GM12875 (cell line): ENCODE measurements at regions not wholly inside any gene's neighbourhood (a gene's known extent, or its start where the extent isn't known, plus 50 kb on each side); places are given as distances from the start of the nearest gene placed in this dataset.

Experiments used
- H3K4me3 ChIP-seq: one replicate; pipeline ENCODE4 v1.5.1; 2011; ENCODE audit warnings: low read depth, low read length, control low read depth
- CTCF ChIP-seq: IDR thresholded peaks from 2 replicates; pipeline ENCODE4 v1.5.1; 2011; ENCODE audit warnings: low read depth, mild to moderate bottlenecking, control low read depth, inconsistent platforms, low read length, moderate library complexity, borderline replicate concordance; ENCODE audit not compliant: insufficient read depth

- H3K4me3 ChIP-seq = no peak overlapping the region
Observed at GRCh38 chr2:60603533-60604190, 50.2 kb upstream of the BCL11A start.

GRCh38 chr2:60604486-60605064 is 51.1 kb upstream of the BCL11A start:
- no peak overlapping the region for H3K4me3 ChIP-seq
- no peak for TF ChIP-seq CTCF

More at GRCh38 chr2:60603533-60604190, 50.2 kb upstream of the BCL11A start:
- TF ChIP-seq CTCF = no peak

- TF ChIP-seq CTCF = no peak
Observed at GRCh38 chr2:60605866-60606265, 52.4 kb upstream of the BCL11A start.

GRCh38 chr2:60608679-60609078 is 55.2 kb upstream of the BCL11A start:
- H3K4me3 ChIP-seq = no peak overlapping the region
- no peak for TF ChIP-seq CTCF

More at GRCh38 chr2:60605866-60606265, 52.4 kb upstream of the BCL11A start:
- no peak overlapping the region for H3K4me3 ChIP-seq

GRCh38 chr2:60612033-60612432 is 58.6 kb upstream of the BCL11A start:
- no peak overlapping the region for H3K4me3 ChIP-seq
- no peak for TF ChIP-seq CTCF

GRCh38 chr2:60614319-60614718 is 60.9 kb upstream of the BCL11A start:
- TF ChIP-seq CTCF = no peak
- no peak overlapping the region for H3K4me3 ChIP-seq

- no peak for TF ChIP-seq CTCF
- no peak overlapping the region for H3K4me3 ChIP-seq
Observed at GRCh38 chr2:60621688-60622429, 68.4 kb upstream of the BCL11A start.
